ENCODE measurements at regions not wholly inside any gene's neighbourhood (a gene's known extent, or its start where the extent isn't known, plus 50 kb on each side); places are given as distances from the start of the nearest gene placed in this dataset.

- 89% methylated on average over 8 of the region's 8 CpGs for WGBS
- peaks cover 0 to 4% (median 3%) of the 10 kb centered on the region in 4 donors for H3K27me3 ChIP-seq (ENCODE audit: control insufficient read depth in 4 of 4, insufficient read depth in 4 of 4, low read length in 3 of 4)
These were observed 160.0 kb upstream of the TNRC6C start for GRCh38 chr17:77798481-77798880.

GRCh38 chr17:77800816-77801215 lies 157.7 kb upstream of the TNRC6C start:
- WGBS, result 84% methylated on average over 15 of the region's 15 CpGs
- H3K27me3 ChIP-seq (ENCODE audit: control insufficient read depth in 4 of 4, insufficient read depth in 4 of 4, low read length in 3 of 4), result peaks cover 0 to 4% (median 2%) of the 10 kb centered on the region in 4 donors
- DNase-seq (ENCODE audit: low spot score), result no peak

More at GRCh38 chr17:77798481-77798880, 160.0 kb upstream of the TNRC6C start:
- H3K27ac ChIP-seq (ENCODE audit: low read depth in 1 of 2, low read length in 2 of 2), result no peak overlapping the region
- DNase-seq (ENCODE audit: low spot score), result no peak
- H3K4me1 ChIP-seq (ENCODE audit: control insufficient read depth in 4 of 4, insufficient read depth in 4 of 4, low read length in 3 of 4), result no peaks in the 10 kb centered on the region
- H3K9me3 ChIP-seq (ENCODE audit: control insufficient read depth in 4 of 4, low read length in 3 of 4), result no peaks in the 10 kb centered on the region
- TF ChIP-seq FOXA2 (IDR thresholded peaks at IDR 0.05), result no peak
- no peak for TF ChIP-seq RXRA (IDR thresholded peaks at IDR 0.05)
- no peak for TF ChIP-seq RAD21 (IDR thresholded peaks at IDR 0.05)
- TF ChIP-seq NR2F2 (IDR thresholded peaks at IDR 0.05), result no peak
- TF ChIP-seq ZBTB33 (IDR thresholded peaks at IDR 0.05), result no peak
- TF ChIP-seq YY1 (IDR thresholded peaks at IDR 0.05), result no peak
- no peak for TF ChIP-seq GABPA (IDR thresholded peaks at IDR 0.05 in 1 of 2, conservative IDR thresholded peaks at IDR 0.05 in 1 of 2)
- no peak for TF ChIP-seq HNF4G (IDR thresholded peaks at IDR 0.05)
- TF ChIP-seq TAF1 (conservative IDR thresholded peaks at IDR 0.05), result no peak
- TF ChIP-seq ATF3 (IDR thresholded peaks at IDR 0.05), result no peak
- no peak overlapping the region for H3K4me3 ChIP-seq (ENCODE audit: low read depth in 1 of 3, low read length in 3 of 3)
- no peak overlapping the region for H3K9ac ChIP-seq (ENCODE audit: low read depth in 1 of 2, low read length in 2 of 2)
- no peaks in the 10 kb centered on the region for H3K36me3 ChIP-seq (ENCODE audit: control insufficient read depth in 4 of 4, insufficient read depth in 3 of 4, low read depth in 1 of 4, low read length in 3 of 4)

More at GRCh38 chr17:77800816-77801215, 157.7 kb upstream of the TNRC6C start:
- no peaks in the 10 kb centered on the region for H3K9me3 ChIP-seq (ENCODE audit: control insufficient read depth in 4 of 4, low read length in 3 of 4)
- H3K36me3 ChIP-seq (ENCODE audit: control insufficient read depth in 4 of 4, insufficient read depth in 3 of 4, low read depth in 1 of 4, low read length in 3 of 4), result no peaks in the 10 kb centered on the region
- no peak overlapping the region for H3K27ac ChIP-seq (ENCODE audit: low read depth in 1 of 2, low read length in 2 of 2)
- H3K4me1 ChIP-seq (ENCODE audit: control insufficient read depth in 4 of 4, insufficient read depth in 4 of 4, low read length in 3 of 4), result no peaks in the 10 kb centered on the region
- H3K4me3 ChIP-seq (ENCODE audit: low read depth in 1 of 3, low read length in 3 of 3), result no peak overlapping the region
- no peak overlapping the region for H3K9ac ChIP-seq (ENCODE audit: low read depth in 1 of 2, low read length in 2 of 2)
- no peak for TF ChIP-seq YY1 (IDR thresholded peaks at IDR 0.05)
- no peak for TF ChIP-seq ATF3 (IDR thresholded peaks at IDR 0.05)
- no peak for TF ChIP-seq CTCF (IDR thresholded peaks at IDR 0.05; ENCODE audit: low read depth, low read length, missing input control)
- no peak for TF ChIP-seq RAD21 (IDR thresholded peaks at IDR 0.05)
- TF ChIP-seq JUND (IDR thresholded peaks at IDR 0.05), result no peak
- TF ChIP-seq SP1 (IDR thresholded peaks at IDR 0.05), result no peak
- TF ChIP-seq FOXA1 (IDR thresholded peaks at IDR 0.05), result no peak
- TF ChIP-seq HNF4A (conservative IDR thresholded peaks at IDR 0.05), result no peak
- TF ChIP-seq GABPA (IDR thresholded peaks at IDR 0.05 in 1 of 2, conservative IDR thresholded peaks at IDR 0.05 in 1 of 2), result no peak
- no peak for TF ChIP-seq FOXA2 (IDR thresholded peaks at IDR 0.05)
- no peak for TF ChIP-seq NR2F2 (IDR thresholded peaks at IDR 0.05)
- TF ChIP-seq TAF1 (conservative IDR thresholded peaks at IDR 0.05), result no peak
- no peak for TF ChIP-seq HNF4G (IDR thresholded peaks at IDR 0.05)
- TF ChIP-seq REST (IDR thresholded peaks at IDR 0.05), result no peak
- TF ChIP-seq RXRA (IDR thresholded peaks at IDR 0.05), result no peak
- TF ChIP-seq ZBTB33 (IDR thresholded peaks at IDR 0.05), result no peak
- TF ChIP-seq MAX (IDR thresholded peaks at IDR 0.05), result no peak

Measured in liver (tissue), 8 donors.